ENCODE measurements at regions not wholly inside any gene's neighbourhood (a gene's known extent, or its start where the extent isn't known, plus 50 kb on each side); places are given as distances from the start of the nearest gene placed in this dataset.
"Not testable (repeated sequence)": the region's sequence is repeated elsewhere in the genome, so short reads cannot be mapped to it uniquely, and the experiment has no call there.

- DNase-seq = no peak
These were observed 280.9 kb upstream of the CYLC2 start for GRCh38 chr9:102714184-102714583.

GRCh38 chr9:102712910-102713309 lies 282.2 kb upstream of the CYLC2 start:
- DNase-seq = not testable (repeated sequence)

DNA sequence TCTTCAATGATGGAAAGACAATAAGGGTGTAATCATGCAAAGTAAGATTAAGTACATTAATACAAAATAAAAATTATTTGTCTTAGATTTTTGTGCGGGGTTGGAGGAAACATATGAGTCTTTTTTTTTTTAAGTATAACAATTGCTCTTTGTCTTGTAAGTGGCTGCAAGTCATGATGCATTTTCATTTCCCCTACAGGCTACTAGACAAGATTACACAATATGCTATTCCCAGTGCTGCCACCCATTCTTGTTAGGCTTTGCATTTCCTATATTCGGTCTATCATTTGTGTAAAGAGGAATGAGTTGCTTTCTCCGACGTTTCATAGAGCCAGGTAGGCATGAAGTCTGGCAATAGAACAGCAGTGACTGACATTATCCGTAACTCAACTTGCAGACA lies 294.2 kb upstream of the CYLC2 start:
- DNase-seq = no peak

DNA sequence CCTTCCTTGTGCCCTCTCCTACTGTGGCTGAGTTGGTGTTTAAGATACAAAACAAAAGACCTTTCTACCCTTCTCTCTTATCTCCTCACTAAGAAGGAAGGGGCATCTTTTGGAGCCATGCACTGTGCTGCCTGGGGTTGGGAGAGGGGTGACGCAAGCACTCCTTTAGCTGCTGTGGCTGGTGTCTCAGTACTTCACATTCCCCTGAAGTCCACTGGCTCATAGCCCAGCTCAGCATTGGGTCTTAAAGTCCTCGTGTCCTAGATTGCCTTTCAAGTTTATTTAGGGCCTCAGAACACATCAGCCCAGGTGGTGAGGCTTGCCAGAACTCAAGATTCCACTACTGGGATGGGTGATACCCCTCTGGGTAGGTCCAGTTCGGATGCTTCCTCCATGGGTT lies 325.9 kb upstream of the CYLC2 start:
- no peak for DNase-seq

DNA sequence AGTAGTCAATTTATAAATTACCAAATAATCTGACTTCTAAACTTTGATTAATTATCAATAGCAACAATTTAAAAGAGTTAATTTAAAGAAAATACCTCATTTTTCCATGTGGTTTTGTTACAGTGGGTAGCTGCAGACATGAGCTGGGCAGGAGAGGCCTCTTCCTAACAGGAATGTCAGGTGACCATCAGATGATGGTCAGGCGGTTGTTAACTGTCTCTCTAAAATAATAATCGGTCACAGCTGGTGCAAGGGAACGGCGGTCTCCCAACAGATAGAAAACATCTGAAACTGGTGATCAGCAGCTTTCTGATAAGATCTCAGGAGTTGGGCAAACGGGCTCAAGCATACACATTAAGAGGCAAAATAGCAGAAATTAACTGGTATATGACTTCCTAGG lies 342.7 kb upstream of the CYLC2 start:
- no peak for DNase-seq

GRCh38 chr9:102650896-102651295 lies 344.2 kb upstream of the CYLC2 start:
- no peak for DNase-seq

GRCh38 chr9:102642651-102643050 lies 352.5 kb upstream of the CYLC2 start:
- DNase-seq = no peak

- DNase-seq = peak; percentile 1 to 10
These were observed 363.6 kb upstream of the CYLC2 start for GRCh38 chr9:102631559-102631958.

GRCh38 chr9:102609461-102609860 lies 385.7 kb upstream of the CYLC2 start:
- DNase-seq = no peak

- DNase-seq = not testable (repeated sequence)
These were observed 391.6 kb upstream of the CYLC2 start for GRCh38 chr9:102603198-102604195.

DNA sequence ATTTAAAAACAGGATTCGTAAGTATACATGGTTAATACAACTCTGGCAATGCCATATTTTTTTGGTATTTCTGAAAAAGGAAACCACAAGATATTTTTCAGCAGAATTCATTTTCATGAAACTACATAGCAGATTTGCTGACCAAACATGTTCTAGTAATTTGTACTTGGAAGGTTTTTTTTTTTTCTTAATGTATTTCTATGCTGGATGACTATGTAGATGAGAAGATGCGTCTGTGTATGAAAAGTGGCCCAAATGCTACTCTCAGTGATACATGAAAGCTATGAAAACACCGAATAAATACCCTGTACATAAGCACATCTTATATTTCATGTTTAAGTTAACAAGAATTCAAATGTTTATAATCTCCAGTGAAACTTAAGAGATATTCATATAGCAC lies 400.9 kb upstream of the CYLC2 start:
- no peak for DNase-seq

- DNase-seq = peak in 1 of 2 experiments; percentile 73
These were observed 407.9 kb upstream of the CYLC2 start for GRCh38 chr9:102587281-102587680.

- no peak for DNase-seq
These were observed 425.7 kb upstream of the CYLC2 start for GRCh38 chr9:102569436-102569835.

- DNase-seq = no peak
These were observed 443.8 kb upstream of the CYLC2 start for GRCh38 chr9:102551346-102551745.

GRCh38 chr9:102550886-102551285 lies 444.2 kb upstream of the CYLC2 start:
- DNase-seq = no peak

DNA sequence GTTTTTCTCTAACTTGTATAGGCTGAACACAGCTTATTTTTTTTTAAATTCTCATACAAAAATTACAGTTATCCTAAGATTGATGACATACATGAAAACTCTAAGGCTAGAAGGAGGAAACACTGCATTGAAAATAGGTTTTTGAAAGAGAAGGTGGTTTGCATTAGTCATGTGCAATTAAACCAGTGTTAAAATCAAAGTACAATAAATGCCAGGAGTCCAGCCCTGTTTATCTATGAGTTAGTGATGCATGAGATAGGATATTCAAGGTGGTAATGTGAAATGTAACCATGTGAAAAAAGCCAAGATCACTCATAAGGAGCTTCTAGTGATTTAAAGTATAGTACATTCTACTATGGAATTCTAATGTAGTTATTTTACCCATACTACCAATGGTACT lies 444.9 kb upstream of the CYLC2 start:
- DNase-seq = no peak

GRCh38 chr9:102534031-102534430 lies 461.1 kb upstream of the CYLC2 start:
- DNase-seq = no peak

DNA sequence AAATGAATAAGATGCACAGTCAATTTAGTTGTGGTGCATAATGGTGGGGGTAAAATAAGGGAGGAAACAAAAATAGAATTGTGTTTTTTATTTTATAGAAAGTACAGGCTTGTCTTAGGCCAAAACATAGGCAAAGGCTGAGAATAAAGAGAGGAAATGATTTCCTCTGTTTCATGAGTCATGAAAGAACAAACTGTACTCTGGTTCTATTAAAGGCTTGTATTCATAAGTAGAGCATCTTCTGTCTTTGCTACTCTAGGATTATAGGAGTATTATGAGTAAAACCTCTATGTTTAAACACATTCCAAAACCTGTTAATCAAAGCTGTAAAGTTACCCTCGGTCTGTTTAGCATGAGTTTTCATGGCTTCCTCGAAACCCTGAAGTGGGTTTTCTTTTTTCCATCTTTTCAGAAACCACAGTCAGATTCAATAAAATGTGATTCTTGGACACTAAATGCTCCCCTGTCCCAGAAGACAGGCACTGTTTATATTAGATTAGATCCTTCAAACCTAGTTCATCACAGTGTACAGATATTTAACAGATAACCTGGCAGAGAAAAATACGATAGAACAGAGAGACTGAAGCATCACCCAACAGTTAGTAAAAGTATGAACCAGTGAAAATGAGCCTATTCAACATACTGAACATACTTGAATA lies 473.9 kb upstream of the CYLC2 start:
- DNase-seq = no peak

DNA sequence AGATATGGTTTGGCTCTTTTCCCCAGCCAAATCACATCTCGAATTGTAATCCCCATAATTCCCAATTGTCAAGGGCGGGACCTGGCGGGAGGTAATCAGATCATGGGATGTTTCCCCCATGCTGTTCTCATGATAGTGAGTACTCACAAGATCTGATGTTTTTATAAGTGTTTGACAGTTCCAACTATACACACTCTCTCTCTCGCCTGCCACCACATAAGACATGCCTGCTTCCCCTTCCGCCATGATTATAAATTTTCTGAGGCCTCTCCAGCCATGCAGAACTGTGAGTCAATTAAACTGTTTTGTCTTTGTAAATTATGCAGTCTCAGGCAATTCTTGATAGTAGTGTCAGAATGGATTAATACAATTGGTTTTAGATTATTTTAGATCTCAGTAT lies 475.7 kb upstream of the CYLC2 start:
- no peak for DNase-seq

- peak; percentile 29 to 78 for DNase-seq
These were observed 476.8 kb upstream of the CYLC2 start for GRCh38 chr9:102518324-102518723.

DNA sequence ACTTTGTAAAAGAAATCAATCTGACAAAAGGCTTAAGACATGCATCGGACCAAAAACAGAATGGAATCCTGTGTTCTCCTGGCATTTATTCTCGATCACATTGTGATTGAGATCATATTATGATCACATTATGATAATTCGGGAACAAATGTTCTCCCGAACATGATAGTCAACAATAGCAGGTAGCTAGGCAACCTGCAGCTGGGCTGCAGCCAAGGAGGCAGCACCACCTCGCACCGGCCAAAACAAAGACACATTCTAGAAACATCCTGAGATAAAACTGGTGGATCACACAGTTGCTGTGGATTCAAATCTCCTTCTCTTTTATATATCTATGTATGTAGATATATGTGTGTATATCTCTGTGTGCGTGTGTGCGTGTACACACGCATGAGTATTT lies 480.6 kb upstream of the CYLC2 start:
- peak in 1 of 2 experiments; percentile 36 for DNase-seq

DNA sequence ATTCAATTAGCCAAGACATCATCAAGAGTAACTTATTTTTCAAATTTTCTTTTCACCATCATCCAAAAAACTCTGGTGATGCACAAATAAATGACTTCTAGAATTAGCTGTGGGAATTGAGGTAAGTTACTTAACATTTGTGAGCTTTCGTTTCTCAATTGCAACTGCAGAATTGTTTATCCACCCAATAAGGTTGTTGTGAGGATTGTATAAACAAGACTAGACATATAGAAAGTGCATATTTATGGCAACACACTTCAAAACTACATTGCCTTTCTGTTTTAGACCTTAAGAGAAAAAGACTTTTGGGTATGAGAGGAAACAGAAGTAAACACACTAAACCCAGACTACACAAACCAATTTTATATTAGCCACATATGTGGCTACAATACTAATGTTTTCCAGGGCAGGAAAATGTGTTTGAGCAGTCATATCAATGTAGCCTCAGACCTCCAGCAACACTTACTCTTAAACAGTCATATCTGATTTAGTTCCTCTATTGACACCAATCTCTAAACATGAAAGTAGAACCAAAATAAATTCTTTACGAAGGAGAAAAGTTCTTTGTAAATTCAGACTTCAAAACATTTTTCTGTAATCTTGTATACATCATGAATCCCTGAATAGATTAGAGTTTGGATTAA lies 488.0 kb upstream of the CYLC2 start:
- DNase-seq = no peak

GRCh38 chr9:102506406-102506805 lies 488.7 kb upstream of the CYLC2 start:
- no peak for DNase-seq

DNA sequence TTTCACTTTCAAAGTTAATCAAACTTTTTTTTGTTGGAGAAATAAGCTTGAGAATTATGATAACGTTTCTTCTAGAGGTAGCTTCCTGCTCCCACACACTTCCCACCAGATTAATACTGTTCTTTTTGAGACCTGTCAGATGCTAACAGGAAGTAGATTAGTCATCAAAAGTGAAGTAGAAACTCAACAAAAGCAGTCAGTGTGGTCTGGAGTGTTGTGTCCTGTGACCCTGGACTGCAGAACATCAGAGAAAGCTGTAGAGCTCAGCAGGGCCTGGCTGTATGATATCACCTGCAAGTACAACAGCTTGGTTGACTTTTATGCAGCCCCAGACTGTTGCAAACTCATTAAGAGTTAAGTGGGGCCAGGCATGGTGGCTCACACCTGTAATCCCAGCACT lies 495.7 kb upstream of the CYLC2 start:
- DNase-seq = no peak

Data from NCI-H2081 (cell line).